Body of pancreas (tissue), 4 donors: ENCODE measurements at regions not wholly inside any gene's neighbourhood (a gene's known extent, or its start where the extent isn't known, plus 50 kb on each side); places are given as distances from the start of the nearest gene placed in this dataset.

Source experiments
- POLR2A ChIP-seq, 3 donors: fragments of 450-650 bp; IDR thresholded peaks; one replicate each; pipeline ENCODE4 v1.6.1; 2016; ENCODE audit warnings: antibody characterized with exemption in 3 of 3, mild to moderate bottlenecking in 2 of 3
- TF ChIP-seq, protein P1 (sequence below), 7 experiments: fragments of 450-650 bp in 4 of 7; fragments of 200-600 bp in 3 of 7; sonication (generic) in 3 of 7; IDR thresholded peaks; one replicate each; pipeline ENCODE4 v1.5.1; 2016 to 2019; ENCODE audit warnings: antibody characterized with exemption in 7 of 7

DNA sequence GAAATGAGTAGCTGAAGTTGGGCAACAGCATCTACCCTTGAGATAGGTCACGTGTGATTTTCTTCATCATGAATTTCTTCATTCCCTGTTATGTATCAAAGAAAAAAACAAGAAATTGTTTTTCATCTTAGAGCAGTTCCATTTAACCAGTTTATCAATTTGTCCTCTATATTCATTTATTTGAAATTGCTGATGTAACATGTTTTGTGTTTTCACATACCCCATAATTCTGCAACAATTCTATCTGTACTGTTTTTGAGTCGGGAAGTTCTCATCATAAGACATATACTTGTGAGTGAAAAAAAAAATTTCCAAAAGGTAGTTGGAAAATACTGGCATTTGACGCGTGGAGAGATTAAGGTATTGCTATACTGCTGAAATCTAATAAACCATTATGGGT lies 422.6 kb upstream of the REG3G start:
- TF ChIP-seq, protein P1, sequence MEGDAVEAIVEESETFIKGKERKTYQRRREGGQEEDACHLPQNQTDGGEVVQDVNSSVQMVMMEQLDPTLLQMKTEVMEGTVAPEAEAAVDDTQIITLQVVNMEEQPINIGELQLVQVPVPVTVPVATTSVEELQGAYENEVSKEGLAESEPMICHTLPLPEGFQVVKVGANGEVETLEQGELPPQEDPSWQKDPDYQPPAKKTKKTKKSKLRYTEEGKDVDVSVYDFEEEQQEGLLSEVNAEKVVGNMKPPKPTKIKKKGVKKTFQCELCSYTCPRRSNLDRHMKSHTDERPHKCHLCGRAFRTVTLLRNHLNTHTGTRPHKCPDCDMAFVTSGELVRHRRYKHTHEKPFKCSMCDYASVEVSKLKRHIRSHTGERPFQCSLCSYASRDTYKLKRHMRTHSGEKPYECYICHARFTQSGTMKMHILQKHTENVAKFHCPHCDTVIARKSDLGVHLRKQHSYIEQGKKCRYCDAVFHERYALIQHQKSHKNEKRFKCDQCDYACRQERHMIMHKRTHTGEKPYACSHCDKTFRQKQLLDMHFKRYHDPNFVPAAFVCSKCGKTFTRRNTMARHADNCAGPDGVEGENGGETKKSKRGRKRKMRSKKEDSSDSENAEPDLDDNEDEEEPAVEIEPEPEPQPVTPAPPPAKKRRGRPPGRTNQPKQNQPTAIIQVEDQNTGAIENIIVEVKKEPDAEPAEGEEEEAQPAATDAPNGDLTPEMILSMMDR (IDR thresholded peaks at IDR 0.05): no peak
- TF ChIP-seq POLR2A (IDR thresholded peaks at IDR 0.05): no peak
